DND-41 (cell line): ENCODE measurements at regions not wholly inside any gene's neighbourhood (a gene's known extent, or its start where the extent isn't known, plus 50 kb on each side); places are given as distances from the start of the nearest gene placed in this dataset.

ENCODE experiments used
- ATAC-seq: fragments of 200-7000 bp; cut with Tn5 transposase; 3 replicates; pipeline ENCODE4 v1.9.1; 2021; ENCODE audit warnings: low read depth; ENCODE audit not compliant: insufficient read depth
- DNase-seq: peaks from one replicate; pipeline ENCODE4 v3.0.0-alpha.2; 2020
- H2AFZ ChIP-seq: 2 replicates; pipeline ENCODE4 v1.6.0; 2012; ENCODE audit warnings: low read depth, low read length
- H3K27ac ChIP-seq: 2 replicates; pipeline ENCODE4 v1.5.1; 2012; ENCODE audit warnings: low read length, inconsistent platforms
- H3K27me3 ChIP-seq: fragments of 200-600 bp; sonication (generic); 2 replicates; pipeline ENCODE4 v1.6.0; 2012; ENCODE audit warnings: low read length, mild to moderate bottlenecking, inconsistent platforms; ENCODE audit not compliant: insufficient read depth, poor library complexity
- H3K36me3 ChIP-seq: 2 replicates; pipeline ENCODE4 v1.5.1; 2012; ENCODE audit warnings: low read length, inconsistent platforms; ENCODE audit not compliant: insufficient read depth
- H3K4me1 ChIP-seq: 2 replicates; pipeline ENCODE4 v1.5.1; 2012; ENCODE audit warnings: mild to moderate bottlenecking, low read length; ENCODE audit not compliant: insufficient read depth
- H3K4me2 ChIP-seq: 2 replicates; pipeline ENCODE4 v1.6.0; 2012; ENCODE audit warnings: mild to moderate bottlenecking, moderate library complexity, low read length, inconsistent platforms; ENCODE audit not compliant: insufficient read depth
- H3K4me3 ChIP-seq, 2 experiments: fragments of 200-600 bp in 1 of 2; shearing (Covaris generic) in 1 of 2; 2 replicates each; pipeline ENCODE4 v1.5.1; 2012 to 2016; ENCODE audit warnings: inconsistent platforms in 2 of 2, low read length in 2 of 2, mild to moderate bottlenecking in 2 of 2, low read depth in 1 of 2, moderate library complexity in 1 of 2
- H3K79me2 ChIP-seq: 2 replicates; pipeline ENCODE4 v1.6.0; 2012; ENCODE audit warnings: low read length, inconsistent platforms; ENCODE audit not compliant: insufficient read depth
- H3K9ac ChIP-seq: 2 replicates; pipeline ENCODE4 v1.6.0; 2012; ENCODE audit warnings: low read depth, mild to moderate bottlenecking, inconsistent platforms, low read length, moderate library complexity
- H3K9me3 ChIP-seq: 2 replicates; pipeline ENCODE4 v1.5.1; 2012; ENCODE audit warnings: low read length, moderate library complexity, mild to moderate bottlenecking, inconsistent platforms; ENCODE audit not compliant: insufficient read depth, severe bottlenecking
- H4K20me1 ChIP-seq: 2 replicates; pipeline ENCODE4 v1.6.0; 2012; ENCODE audit warnings: low read length; ENCODE audit not compliant: insufficient read depth
- CTCF ChIP-seq: IDR thresholded peaks from 2 replicates; pipeline ENCODE4 v1.5.1; 2012; ENCODE audit warnings: borderline replicate concordance, low read length, moderate library complexity, mild to moderate bottlenecking; ENCODE audit not compliant: poor library complexity, severe bottlenecking; ENCODE audit errors: extremely low read depth
- EZH2 ChIP-seq: IDR thresholded peaks from 3 replicates; pipeline ENCODE4 v1.6.1; 2012; ENCODE audit warnings: borderline replicate concordance, low read depth, mild to moderate bottlenecking, moderate library complexity, low read length, inconsistent platforms; ENCODE audit not compliant: severe bottlenecking

- H3K9ac ChIP-seq, result no peak overlapping the region
- H2AFZ ChIP-seq, result no peak overlapping the region
- H4K20me1 ChIP-seq, result no peaks in the 10 kb centered on the region
- no peak overlapping the region for H3K4me2 ChIP-seq
- H3K4me1 ChIP-seq, result no peaks in the 10 kb centered on the region
- no peaks in the 10 kb centered on the region for H3K9me3 ChIP-seq
- no peak overlapping the region for H3K27ac ChIP-seq
- no peaks in the 10 kb centered on the region for H3K79me2 ChIP-seq
- no peaks in the 10 kb centered on the region for H3K36me3 ChIP-seq
- H3K27me3 ChIP-seq, result no peaks in the 10 kb centered on the region
- DNase-seq, result no peak
- TF ChIP-seq CTCF, result no peak
- no peak for TF ChIP-seq EZH2
- no peak overlapping the region for H3K4me3 ChIP-seq
- no peak for ATAC-seq
These were observed 195.2 kb upstream of the TUT7 start for GRCh38 chr9:86549401-86549811.

GRCh38 chr9:86548220-86548619 lies 194.0 kb upstream of the TUT7 start:
- DNase-seq (no peak), ATAC-seq (no peak)
- Histone ChIP-seq H3K9me3 (no peaks in the 10 kb centered on the region), H3K27me3 (no peaks in the 10 kb centered on the region), H3K4me3 (no peak overlapping the region), H4K20me1 (no peaks in the 10 kb centered on the region), H3K36me3 (no peaks in the 10 kb centered on the region), H3K4me2 (no peak overlapping the region), H3K27ac (no peak overlapping the region), H2AFZ (no peak overlapping the region), H3K9ac (no peak overlapping the region), H3K79me2 (no peaks in the 10 kb centered on the region), H3K4me1 (no peaks in the 10 kb centered on the region)
- TF ChIP-seq CTCF (no peak), EZH2 (no peak)

- Histone ChIP-seq H3K79me2 (no peaks in the 10 kb centered on the region), H3K4me2 (no peak overlapping the region), H3K9me3 (no peaks in the 10 kb centered on the region), H3K4me1 (no peaks in the 10 kb centered on the region), H3K4me3 (no peak overlapping the region), H3K36me3 (no peaks in the 10 kb centered on the region), H3K27me3 (no peaks in the 10 kb centered on the region), H2AFZ (no peak overlapping the region), H3K9ac (no peak overlapping the region), H4K20me1 (no peaks in the 10 kb centered on the region), H3K27ac (no peak overlapping the region)
- no peak for DNase-seq
- ATAC-seq, result no peak
- TF ChIP-seq EZH2 (no peak), CTCF (no peak)
These were observed 193.4 kb upstream of the TUT7 start for GRCh38 chr9:86547571-86547970.

- H3K4me2 ChIP-seq, result no peak overlapping the region
- no peaks in the 10 kb centered on the region for H4K20me1 ChIP-seq
- H3K9me3 ChIP-seq, result no peaks in the 10 kb centered on the region
- no peaks in the 10 kb centered on the region for H3K27me3 ChIP-seq
- TF ChIP-seq EZH2 (no peak), CTCF (no peak)
- H3K9ac ChIP-seq, result no peak overlapping the region
- H2AFZ ChIP-seq, result no peak overlapping the region
- DNase-seq (no peak), ATAC-seq (no peak)
- H3K27ac ChIP-seq, result no peak overlapping the region
- H3K4me1 ChIP-seq, result no peaks in the 10 kb centered on the region
- H3K36me3 ChIP-seq, result no peaks in the 10 kb centered on the region
- H3K4me3 ChIP-seq, result no peak overlapping the region
- no peaks in the 10 kb centered on the region for H3K79me2 ChIP-seq
These were observed 192.5 kb upstream of the TUT7 start for GRCh38 chr9:86546712-86547111.
